ENCODE measurements at regions not wholly inside any gene's neighbourhood (a gene's known extent, or its start where the extent isn't known, plus 50 kb on each side); places are given as distances from the start of the nearest gene placed in this dataset.
"Not testable (repeated sequence)": the region's sequence is repeated elsewhere in the genome, so short reads cannot be mapped to it uniquely, and the experiment has no call there.

GRCh38 chr9:36462245-36462644 is 62.2 kb upstream of the RNF38 start:
- no peak for DNase-seq (ENCODE audit: low read depth)
- no peak overlapping the region for H3K4me3 ChIP-seq (ENCODE audit: control insufficient read depth, low read depth, low read length)
- no peak for TF ChIP-seq CTCF (IDR thresholded peaks at IDR 0.05; ENCODE audit: control insufficient read depth, insufficient read depth, low read depth, low read length, missing control alignments)

- TF ChIP-seq CTCF (IDR thresholded peaks at IDR 0.05; ENCODE audit: control insufficient read depth, insufficient read depth, low read depth, low read length, missing control alignments), result no peak
- DNase-seq (ENCODE audit: low read depth), result no peak
Observed at GRCh38 chr9:36461323-36461722, 61.3 kb upstream of the RNF38 start.

GRCh38 chr9:36458430-36458915 is 58.4 kb upstream of the RNF38 start:
- not testable (repeated sequence) for H3K4me3 ChIP-seq (ENCODE audit: control insufficient read depth, low read depth, low read length); DNase-seq (ENCODE audit: low read depth)

More at GRCh38 chr9:36461323-36461722, 61.3 kb upstream of the RNF38 start:
- no peak overlapping the region for H3K4me3 ChIP-seq (ENCODE audit: control insufficient read depth, low read depth, low read length)

- H3K4me3 ChIP-seq (ENCODE audit: control insufficient read depth, low read depth, low read length), result no peak overlapping the region
- no peak for TF ChIP-seq CTCF (IDR thresholded peaks at IDR 0.05; ENCODE audit: control insufficient read depth, insufficient read depth, low read depth, low read length, missing control alignments)
- no peak for DNase-seq (ENCODE audit: low read depth)
Observed at GRCh38 chr9:36457836-36458429, 57.9 kb upstream of the RNF38 start.

- TF ChIP-seq CTCF (IDR thresholded peaks at IDR 0.05; ENCODE audit: control insufficient read depth, insufficient read depth, low read depth, low read length, missing control alignments), result no peak
- no peak for DNase-seq (ENCODE audit: low read depth)
- H3K4me3 ChIP-seq (ENCODE audit: control insufficient read depth, low read depth, low read length), result no peak overlapping the region
Observed at GRCh38 chr9:36456480-36457065, 56.5 kb upstream of the RNF38 start.

- H3K4me3 ChIP-seq (ENCODE audit: control insufficient read depth, low read depth, low read length), result no peak overlapping the region
- no peak for TF ChIP-seq CTCF (IDR thresholded peaks at IDR 0.05; ENCODE audit: control insufficient read depth, insufficient read depth, low read depth, low read length, missing control alignments)
- DNase-seq (ENCODE audit: low read depth), result no peak
Observed at GRCh38 chr9:36451949-36452348, 51.9 kb upstream of the RNF38 start.

GRCh38 chr9:36450110-36450732 is 50.2 kb upstream of the RNF38 start:
- TF ChIP-seq CTCF (IDR thresholded peaks at IDR 0.05; ENCODE audit: control insufficient read depth, insufficient read depth, low read depth, low read length, missing control alignments), result peak; percentile 72
- no peak for DNase-seq (ENCODE audit: low read depth)
- H3K4me3 ChIP-seq (ENCODE audit: control insufficient read depth, low read depth, low read length), result no peak overlapping the region

Measured in AG09309 (cell line).